Keratinocyte (primary cell): ENCODE measurements at regions not wholly inside any gene's neighbourhood (a gene's known extent, or its start where the extent isn't known, plus 50 kb on each side); places are given as distances from the start of the nearest gene placed in this dataset.

Experiments
- DNase-seq: peaks from one replicate; pipeline ENCODE4 v3.0.0-alpha.2; 2011; ENCODE audit warnings: low read depth, missing footprints, low spot score
- FAIRE-seq: peaks from 2 replicates; lab custom pipeline; 2011; peaks lifted over from hg19 to GRCh38; lab: Jason Lieb, UNC
- H2AFZ ChIP-seq: 2 replicates; pipeline ENCODE4 v1.6.0; 2012; ENCODE audit warnings: low read length, control low read depth, inconsistent platforms; ENCODE audit not compliant: control insufficient read depth
- H3K27ac ChIP-seq: 2 replicates; pipeline ENCODE4 v1.5.1; 2011; ENCODE audit warnings: low read length; ENCODE audit not compliant: control insufficient read depth, insufficient read depth
- H3K27me3 ChIP-seq: 3 replicates; pipeline ENCODE4 v1.6.0; 2011; ENCODE audit warnings: low read length; ENCODE audit not compliant: control insufficient read depth, insufficient read depth; ENCODE audit errors: extremely low read depth
- H3K36me3 ChIP-seq, 2 experiments: 2 replicates in 1 of 2; 3 replicates in 1 of 2; pipeline ENCODE4 v1.5.1; 2011; ENCODE audit warnings: low read length in 2 of 2, mild to moderate bottlenecking in 1 of 2; ENCODE audit not compliant: control insufficient read depth in 2 of 2, insufficient read depth in 2 of 2; ENCODE audit errors: extremely low read depth in 1 of 2
- H3K4me1 ChIP-seq: 3 replicates; pipeline ENCODE4 v1.5.1; 2011; ENCODE audit warnings: low read length; ENCODE audit not compliant: control insufficient read depth, insufficient read depth; ENCODE audit errors: extremely low read depth
- H3K4me2 ChIP-seq: 3 replicates; pipeline ENCODE4 v1.6.0; 2011; ENCODE audit warnings: low read depth, low read length; ENCODE audit not compliant: control insufficient read depth, insufficient read depth; ENCODE audit errors: extremely low read depth
- H3K4me3 ChIP-seq, 3 experiments: fragments of 200-600 bp in 1 of 3; sonication (generic) in 1 of 3; 2 replicates in 2 of 3; 3 replicates in 1 of 3; pipeline ENCODE4 v1.5.1; 2011 to 2016; ENCODE audit warnings: low read length in 3 of 3, mild to moderate bottlenecking in 3 of 3, control low read depth in 2 of 3, inconsistent platforms in 1 of 3, low read depth in 1 of 3, mixed read lengths in 1 of 3, mixed run types in 1 of 3, moderate library complexity in 1 of 3; ENCODE audit not compliant: control insufficient read depth in 2 of 3, insufficient read depth in 2 of 3; ENCODE audit errors: extremely low read depth in 1 of 3
- H3K79me2 ChIP-seq: 2 replicates; pipeline ENCODE4 v1.6.0; 2012; ENCODE audit warnings: low read length; ENCODE audit not compliant: control insufficient read depth, insufficient read depth
- H3K9ac ChIP-seq: 3 replicates; pipeline ENCODE4 v1.6.0; 2011; ENCODE audit warnings: low read length; ENCODE audit not compliant: control insufficient read depth, insufficient read depth; ENCODE audit errors: extremely low read depth
- H3K9me1 ChIP-seq: 3 replicates; pipeline ENCODE4 v1.6.0; 2011; ENCODE audit warnings: low read length; ENCODE audit not compliant: control insufficient read depth, insufficient read depth; ENCODE audit errors: extremely low read depth
- H3K9me3 ChIP-seq: 2 replicates; pipeline ENCODE4 v1.5.1; 2012; ENCODE audit warnings: low read depth, low read length; ENCODE audit not compliant: control insufficient read depth
- H4K20me1 ChIP-seq: 3 replicates; pipeline ENCODE4 v1.6.0; 2011; ENCODE audit warnings: low read length; ENCODE audit not compliant: control insufficient read depth, insufficient read depth; ENCODE audit errors: extremely low read depth
- CTCF ChIP-seq, 3 experiments: IDR thresholded peaks in 1 of 3; conservative IDR thresholded peaks in 1 of 3; optimal IDR thresholded peaks in 1 of 3; 2 replicates in 2 of 3; 3 replicates in 1 of 3; pipeline versions ENCODE3 to v1.5.1; 2011; ENCODE audit warnings: low read length in 3 of 3, mild to moderate bottlenecking in 3 of 3, moderate library complexity in 2 of 3, control low read depth in 1 of 3, inconsistent platforms in 1 of 3; ENCODE audit not compliant: insufficient read depth in 2 of 3; ENCODE audit errors: extremely low read depth in 1 of 3
- EZH2 ChIP-seq: IDR thresholded peaks from one replicate; pipeline ENCODE4 v1.6.1; 2012; ENCODE audit warnings: inconsistent platforms, mild to moderate bottlenecking, low read length, moderate library complexity
- dilution Hi-C: fragments of 300-500 bp; cut with MboI; formaldehyde crosslinking; loops from one replicate; pipeline ENCODE4 v1.7.0; 2020; ENCODE audit warnings: low sequenced_read_pairs; ENCODE audit not compliant: extremely low pct_ligation_motif_present

- DNase-seq (no peak), FAIRE-seq (no peak)
- Histone ChIP-seq H3K4me1 (peaks cover 5% of the 10 kb centered on the region), H3K79me2 (no peaks in the 10 kb centered on the region), H3K27ac (no peak overlapping the region), H3K9me3 (no peaks in the 10 kb centered on the region), H3K9ac (no peak overlapping the region), H3K27me3 (no peaks in the 10 kb centered on the region), H3K36me3 (no peaks in the 10 kb centered on the region), H3K4me2 (no peak overlapping the region), H2AFZ (no peak overlapping the region), H3K4me3 (no peak overlapping the region), H4K20me1 (no peaks in the 10 kb centered on the region), H3K9me1 (no peaks in the 10 kb centered on the region)
- TF ChIP-seq EZH2 (no peak), CTCF (optimal IDR thresholded peaks at IDR 0.05 in 1 of 3, IDR thresholded peaks at IDR 0.05 in 1 of 3, conservative IDR thresholded peaks at IDR 0.05 in 1 of 3; ENCODE audit: extremely low read depth in 1 of 3, insufficient read depth in 2 of 3, low read length in 3 of 3) (no peak)
- dilution Hi-C loops, result no loop called here
Measured at GRCh38 chr18:37720663-37721062, 155.1 kb upstream of the CELF4 start.

GRCh38 chr18:37717656-37718055 lies 152.1 kb upstream of the CELF4 start:
- no peak overlapping the region for H3K27ac ChIP-seq
- H3K4me1 ChIP-seq, result peaks cover 10% of the 10 kb centered on the region
- no peak overlapping the region for H3K4me3 ChIP-seq
- H2AFZ ChIP-seq, result no peak overlapping the region
- TF ChIP-seq CTCF (optimal IDR thresholded peaks at IDR 0.05 in 1 of 3, IDR thresholded peaks at IDR 0.05 in 1 of 3, conservative IDR thresholded peaks at IDR 0.05 in 1 of 3; ENCODE audit: extremely low read depth in 1 of 3, insufficient read depth in 2 of 3, low read length in 3 of 3) (no peak), EZH2 (no peak)
- no peaks in the 10 kb centered on the region for H3K79me2 ChIP-seq
- DNase-seq, result no peak
- FAIRE-seq, result no peak
- H4K20me1 ChIP-seq, result no peaks in the 10 kb centered on the region
- no peak overlapping the region for H3K9ac ChIP-seq
- no peaks in the 10 kb centered on the region for H3K27me3 ChIP-seq
- no peak overlapping the region for H3K4me2 ChIP-seq
- H3K36me3 ChIP-seq, result no peaks in the 10 kb centered on the region
- dilution Hi-C loops, result no loop called here
- no peaks in the 10 kb centered on the region for H3K9me1 ChIP-seq
- H3K9me3 ChIP-seq, result no peaks in the 10 kb centered on the region
